ENCODE measurements at regions not wholly inside any gene's neighbourhood (a gene's known extent, or its start where the extent isn't known, plus 50 kb on each side); places are given as distances from the start of the nearest gene placed in this dataset.
"Not testable (repeated sequence)": the region's sequence is repeated elsewhere in the genome, so short reads cannot be mapped to it uniquely, and the experiment has no call there.

- FAIRE-seq, result no peak
- no peaks in the 10 kb centered on the region for H3K27me3 ChIP-seq (ENCODE audit: control insufficient read depth, insufficient read depth, low read length)
- H3K4me3 ChIP-seq (ENCODE audit: low read depth, low read length), result no peak overlapping the region
- DNase-seq (ENCODE audit: low read depth), result no peak
- TF ChIP-seq CTCF (IDR thresholded peaks at IDR 0.05; ENCODE audit: insufficient read depth, low read length, severe bottlenecking), result no peak
- H3K36me3 ChIP-seq (ENCODE audit: control insufficient read depth, insufficient read depth, low read length), result no peaks in the 10 kb centered on the region
Measured at GRCh38 chr17:51472670-51473205, 212.4 kb downstream of the UTP18 start.

GRCh38 chr17:51474764-51475163 lies 214.4 kb downstream of the UTP18 start:
- no peak for DNase-seq (ENCODE audit: low read depth)
- TF ChIP-seq CTCF (IDR thresholded peaks at IDR 0.05; ENCODE audit: insufficient read depth, low read length, severe bottlenecking), result no peak
- H3K27me3 ChIP-seq (ENCODE audit: control insufficient read depth, insufficient read depth, low read length), result no peaks in the 10 kb centered on the region

GRCh38 chr17:51475730-51476129 lies 215.4 kb downstream of the UTP18 start:
- FAIRE-seq (no peak), DNase-seq (ENCODE audit: low read depth) (no peak)
- Histone ChIP-seq H3K36me3 (ENCODE audit: control insufficient read depth, insufficient read depth, low read length) (no peaks in the 10 kb centered on the region), H3K4me3 (ENCODE audit: low read depth, low read length) (no peak overlapping the region), H3K27me3 (ENCODE audit: control insufficient read depth, insufficient read depth, low read length) (no peaks in the 10 kb centered on the region)
- TF ChIP-seq CTCF (IDR thresholded peaks at IDR 0.05; ENCODE audit: insufficient read depth, low read length, severe bottlenecking), result no peak

More at GRCh38 chr17:51474764-51475163, 214.4 kb downstream of the UTP18 start:
- FAIRE-seq, result no peak
- H3K36me3 ChIP-seq (ENCODE audit: control insufficient read depth, insufficient read depth, low read length), result no peaks in the 10 kb centered on the region
- H3K4me3 ChIP-seq (ENCODE audit: low read depth, low read length), result no peak overlapping the region

- no peak for DNase-seq (ENCODE audit: low read depth)
- no peak for FAIRE-seq
- TF ChIP-seq CTCF (IDR thresholded peaks at IDR 0.05; ENCODE audit: insufficient read depth, low read length, severe bottlenecking), result no peak
- Histone ChIP-seq H3K4me3 (ENCODE audit: low read depth, low read length) (no peak overlapping the region), H3K27me3 (ENCODE audit: control insufficient read depth, insufficient read depth, low read length) (no peaks in the 10 kb centered on the region), H3K36me3 (ENCODE audit: control insufficient read depth, insufficient read depth, low read length) (no peaks in the 10 kb centered on the region)
Measured at GRCh38 chr17:51479303-51479702, 219.0 kb downstream of the UTP18 start.

- Histone ChIP-seq H3K27me3 (ENCODE audit: control insufficient read depth, insufficient read depth, low read length) (no peaks in the 10 kb centered on the region), H3K36me3 (ENCODE audit: control insufficient read depth, insufficient read depth, low read length) (no peaks in the 10 kb centered on the region), H3K4me3 (ENCODE audit: low read depth, low read length) (no peak overlapping the region)
- DNase-seq (ENCODE audit: low read depth) (no peak), FAIRE-seq (no peak)
- no peak for TF ChIP-seq CTCF (IDR thresholded peaks at IDR 0.05; ENCODE audit: insufficient read depth, low read length, severe bottlenecking)
Measured at GRCh38 chr17:51481370-51481769, 221.0 kb downstream of the UTP18 start.

GRCh38 chr17:51482248-51482647 lies 221.9 kb downstream of the UTP18 start:
- H3K36me3 ChIP-seq (ENCODE audit: control insufficient read depth, insufficient read depth, low read length); FAIRE-seq; DNase-seq (ENCODE audit: low read depth); H3K4me3 ChIP-seq (ENCODE audit: low read depth, low read length); H3K27me3 ChIP-seq (ENCODE audit: control insufficient read depth, insufficient read depth, low read length): not testable (repeated sequence)

Data from bronchial epithelial cell (primary cell).